NB4 (cell line): ENCODE measurements at regions not wholly inside any gene's neighbourhood (a gene's known extent, or its start where the extent isn't known, plus 50 kb on each side); places are given as distances from the start of the nearest gene placed in this dataset.

ENCODE experiments used
- TF ChIP-seq, protein P1 (sequence below): IDR thresholded peaks from one replicate; pipeline ENCODE4 v1.5.1; 2012; ENCODE audit warnings: low read depth, low read length
- TF ChIP-seq, protein P2 (sequence below): IDR thresholded peaks from 2 replicates; pipeline ENCODE4 v1.6.1; 2011; ENCODE audit warnings: low read depth, low read length

DNA sequence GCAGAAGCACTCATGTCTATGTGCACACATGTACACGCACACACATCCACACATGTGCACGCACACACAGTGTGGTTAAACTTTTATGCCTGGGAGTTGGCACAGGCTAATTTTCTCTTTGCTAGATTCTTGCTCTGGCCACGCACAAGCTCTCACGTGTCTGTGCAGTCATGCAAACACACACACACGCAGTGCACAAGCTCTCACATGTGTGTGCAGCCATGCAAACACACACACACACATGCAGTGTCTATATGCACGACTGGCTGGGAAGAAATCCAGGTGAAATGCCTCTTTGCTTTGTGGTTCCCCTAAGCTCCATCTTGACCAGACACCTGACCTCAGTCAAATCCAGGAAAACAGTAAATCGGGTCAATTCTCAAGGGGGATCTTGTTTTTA is 138.0 kb downstream of the SHOX start:
- TF ChIP-seq, protein P1, sequence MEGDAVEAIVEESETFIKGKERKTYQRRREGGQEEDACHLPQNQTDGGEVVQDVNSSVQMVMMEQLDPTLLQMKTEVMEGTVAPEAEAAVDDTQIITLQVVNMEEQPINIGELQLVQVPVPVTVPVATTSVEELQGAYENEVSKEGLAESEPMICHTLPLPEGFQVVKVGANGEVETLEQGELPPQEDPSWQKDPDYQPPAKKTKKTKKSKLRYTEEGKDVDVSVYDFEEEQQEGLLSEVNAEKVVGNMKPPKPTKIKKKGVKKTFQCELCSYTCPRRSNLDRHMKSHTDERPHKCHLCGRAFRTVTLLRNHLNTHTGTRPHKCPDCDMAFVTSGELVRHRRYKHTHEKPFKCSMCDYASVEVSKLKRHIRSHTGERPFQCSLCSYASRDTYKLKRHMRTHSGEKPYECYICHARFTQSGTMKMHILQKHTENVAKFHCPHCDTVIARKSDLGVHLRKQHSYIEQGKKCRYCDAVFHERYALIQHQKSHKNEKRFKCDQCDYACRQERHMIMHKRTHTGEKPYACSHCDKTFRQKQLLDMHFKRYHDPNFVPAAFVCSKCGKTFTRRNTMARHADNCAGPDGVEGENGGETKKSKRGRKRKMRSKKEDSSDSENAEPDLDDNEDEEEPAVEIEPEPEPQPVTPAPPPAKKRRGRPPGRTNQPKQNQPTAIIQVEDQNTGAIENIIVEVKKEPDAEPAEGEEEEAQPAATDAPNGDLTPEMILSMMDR, result no peak
- TF ChIP-seq, protein P2, sequence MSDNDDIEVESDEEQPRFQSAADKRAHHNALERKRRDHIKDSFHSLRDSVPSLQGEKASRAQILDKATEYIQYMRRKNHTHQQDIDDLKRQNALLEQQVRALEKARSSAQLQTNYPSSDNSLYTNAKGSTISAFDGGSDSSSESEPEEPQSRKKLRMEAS, result no peak
